ENCODE measurements at regions not wholly inside any gene's neighbourhood (a gene's known extent, or its start where the extent isn't known, plus 50 kb on each side); places are given as distances from the start of the nearest gene placed in this dataset.
"Not testable (repeated sequence)": the region's sequence is repeated elsewhere in the genome, so short reads cannot be mapped to it uniquely, and the experiment has no call there.

DNA sequence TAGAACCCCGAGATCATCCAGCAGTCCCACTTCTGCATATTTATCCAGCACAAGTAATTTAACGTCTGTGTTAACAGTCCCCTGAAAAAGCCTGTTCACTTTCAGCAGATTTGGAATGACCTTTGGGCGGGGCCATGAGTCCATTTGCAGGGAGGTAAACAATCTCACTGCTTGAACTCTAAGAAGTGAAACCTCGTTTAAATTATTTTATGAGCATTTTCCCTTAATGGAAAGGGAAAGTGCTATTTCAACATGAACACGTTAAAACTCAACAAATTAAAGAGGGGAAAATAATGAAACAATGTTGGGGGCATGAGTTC lies 282.8 kb downstream of the GATA3 start:
- DNase-seq, result no peak
- H3K4me1 ChIP-seq, result no peaks in the 10 kb centered on the region; the same call in 1 of the 2 replicates
- no peak for TF ChIP-seq CTCF (IDR thresholded peaks at IDR 0.05; ENCODE audit: low read depth, low read length)
- H3K9me3 ChIP-seq, result no peaks in the 10 kb centered on the region
- H3K27me3 ChIP-seq, result no peaks in the 10 kb centered on the region
- H3K36me3 ChIP-seq, result no peaks in the 10 kb centered on the region
- H3K4me3 ChIP-seq (ENCODE audit: low read depth, low read length), result no peak overlapping the region

GRCh38 chr10:8338177-8338766 lies 283.8 kb downstream of the GATA3 start:
- no peak for DNase-seq
- no peak for TF ChIP-seq CTCF (IDR thresholded peaks at IDR 0.05; ENCODE audit: low read depth, low read length)
- no peaks in the 10 kb centered on the region for H3K36me3 ChIP-seq

GRCh38 chr10:8344756-8345155 lies 290.3 kb downstream of the GATA3 start:
- Histone ChIP-seq H3K4me1 (no peaks in the 10 kb centered on the region; the same call in 1 of the 2 replicates), H3K9me3 (no peaks in the 10 kb centered on the region), H3K4me3 (ENCODE audit: low read depth, low read length) (no peak overlapping the region), H3K27me3 (no peaks in the 10 kb centered on the region), H3K36me3 (no peaks in the 10 kb centered on the region)
- TF ChIP-seq CTCF (IDR thresholded peaks at IDR 0.05; ENCODE audit: low read depth, low read length), result no peak
- no peak for DNase-seq

More at GRCh38 chr10:8338177-8338766, 283.8 kb downstream of the GATA3 start:
- no peaks in the 10 kb centered on the region for H3K9me3 ChIP-seq
- H3K27me3 ChIP-seq, result no peaks in the 10 kb centered on the region
- H3K4me1 ChIP-seq, result no peaks in the 10 kb centered on the region; the same call in 1 of the 2 replicates
- H3K4me3 ChIP-seq (ENCODE audit: low read depth, low read length), result no peak overlapping the region

- DNase-seq, result no peak
- Histone ChIP-seq H3K9me3 (no peaks in the 10 kb centered on the region), H3K27me3 (no peaks in the 10 kb centered on the region), H3K36me3 (no peaks in the 10 kb centered on the region), H3K4me1 (no peaks in the 10 kb centered on the region), H3K4me3 (ENCODE audit: low read depth, low read length) (no peak overlapping the region)
- TF ChIP-seq CTCF (IDR thresholded peaks at IDR 0.05; ENCODE audit: low read depth, low read length), result no peak
Measured at GRCh38 chr10:8346861-8347260, 292.4 kb downstream of the GATA3 start.

DNA sequence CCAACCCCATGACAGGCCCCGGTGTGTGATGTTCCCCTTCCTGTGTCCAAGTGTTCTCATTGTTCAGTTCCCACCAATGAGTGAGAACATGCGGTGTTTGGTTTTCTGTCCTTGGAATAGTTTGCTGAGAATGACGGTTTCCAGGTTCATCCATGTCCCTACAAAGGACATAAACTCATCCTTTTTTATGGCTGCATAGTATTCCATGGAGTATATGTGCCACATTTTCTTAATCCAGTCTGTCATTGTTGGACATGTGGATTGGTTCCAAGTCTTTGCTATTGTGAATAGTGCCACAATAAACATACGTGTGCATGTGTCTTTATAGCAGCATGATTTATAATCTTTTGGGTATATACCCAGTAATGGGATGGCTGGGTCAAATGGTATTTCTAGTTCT lies 293.1 kb downstream of the GATA3 start:
- not testable (repeated sequence) for DNase-seq

GRCh38 chr10:8349610-8350249 lies 295.2 kb downstream of the GATA3 start:
- no peaks in the 10 kb centered on the region for H3K36me3 ChIP-seq

More for the DNA sequence above, 293.1 kb downstream of the GATA3 start:
- not testable (repeated sequence) for H3K27me3 ChIP-seq; H3K4me1 ChIP-seq; H3K4me3 ChIP-seq (ENCODE audit: low read depth, low read length); H3K36me3 ChIP-seq; H3K9me3 ChIP-seq

More at GRCh38 chr10:8349610-8350249, 295.2 kb downstream of the GATA3 start:
- TF ChIP-seq CTCF (IDR thresholded peaks at IDR 0.05; ENCODE audit: low read depth, low read length), result no peak
- Histone ChIP-seq H3K4me3 (ENCODE audit: low read depth, low read length) (no peak overlapping the region), H3K9me3 (no peaks in the 10 kb centered on the region), H3K4me1 (no peaks in the 10 kb centered on the region), H3K27me3 (no peaks in the 10 kb centered on the region)
- no peak for DNase-seq
